H1 (cell line): ENCODE measurements at regions not wholly inside any gene's neighbourhood (a gene's known extent, or its start where the extent isn't known, plus 50 kb on each side); places are given as distances from the start of the nearest gene placed in this dataset.

Experiments used
- ASH2L ChIP-seq: fragments of 200-600, 300-600 bp; sonication (generic); IDR thresholded peaks from one replicate; pipeline ENCODE4 v1.7.1; 2017; ENCODE audit warnings: low read length
- CHD1 ChIP-seq: IDR thresholded peaks from 2 replicates; pipeline ENCODE4 v1.6.1; 2012; ENCODE audit warnings: low read depth, low read length, improper control_type of control experiment
- HDAC2 ChIP-seq, 2 experiments: fragments of 300-600 bp in 1 of 2; sonication (generic) in 1 of 2; IDR thresholded peaks; 2 replicates each; pipeline ENCODE4 v1.6.1; 2011 to 2012; ENCODE audit warnings: low read depth in 2 of 2, low read length in 2 of 2, mild to moderate bottlenecking in 2 of 2, moderate library complexity in 2 of 2, borderline replicate concordance in 1 of 2, inconsistent platforms in 1 of 2
- JUND ChIP-seq: IDR thresholded peaks from 2 replicates; pipeline ENCODE4 v1.6.1; 2011; ENCODE audit warnings: mild to moderate bottlenecking, improper control_type of control experiment, low read length
- TF ChIP-seq, protein P1 (sequence below): fragments of 300-600 bp; sonication (generic); IDR thresholded peaks from 2 replicates; pipeline ENCODE4 v1.7.1; 2012; ENCODE audit warnings: low read length, moderate library complexity, mild to moderate bottlenecking, inconsistent platforms; ENCODE audit not compliant: insufficient replicate concordance

DNA sequence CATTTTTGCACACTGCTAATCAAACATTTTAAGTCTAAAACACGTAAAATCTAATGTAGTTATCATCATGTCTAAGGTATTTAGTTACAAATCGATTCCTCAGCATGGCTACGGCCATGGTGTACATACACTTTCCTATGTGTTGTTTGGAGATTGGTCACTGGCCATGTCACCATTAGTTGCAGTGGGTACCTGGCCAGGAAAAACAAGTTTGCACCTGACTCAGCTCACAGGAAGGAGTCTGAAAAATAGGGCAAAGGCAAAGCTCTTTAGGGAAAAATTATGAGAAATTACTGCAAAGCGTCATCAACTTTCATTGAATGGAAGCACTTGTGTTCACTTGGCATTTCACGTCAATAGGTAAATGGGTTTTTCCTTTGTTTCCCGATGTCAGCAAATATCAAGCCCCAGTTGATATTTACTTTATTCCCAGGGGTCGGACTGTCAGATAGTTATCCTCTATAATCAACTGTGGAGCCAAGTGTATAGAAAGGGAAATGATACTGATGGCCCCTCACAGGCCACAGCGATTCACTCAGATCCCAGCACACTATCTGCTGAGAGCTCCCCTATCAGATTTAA, 626.0 kb upstream of the ADAMTS16 start (continued):
- TF ChIP-seq, protein P1, sequence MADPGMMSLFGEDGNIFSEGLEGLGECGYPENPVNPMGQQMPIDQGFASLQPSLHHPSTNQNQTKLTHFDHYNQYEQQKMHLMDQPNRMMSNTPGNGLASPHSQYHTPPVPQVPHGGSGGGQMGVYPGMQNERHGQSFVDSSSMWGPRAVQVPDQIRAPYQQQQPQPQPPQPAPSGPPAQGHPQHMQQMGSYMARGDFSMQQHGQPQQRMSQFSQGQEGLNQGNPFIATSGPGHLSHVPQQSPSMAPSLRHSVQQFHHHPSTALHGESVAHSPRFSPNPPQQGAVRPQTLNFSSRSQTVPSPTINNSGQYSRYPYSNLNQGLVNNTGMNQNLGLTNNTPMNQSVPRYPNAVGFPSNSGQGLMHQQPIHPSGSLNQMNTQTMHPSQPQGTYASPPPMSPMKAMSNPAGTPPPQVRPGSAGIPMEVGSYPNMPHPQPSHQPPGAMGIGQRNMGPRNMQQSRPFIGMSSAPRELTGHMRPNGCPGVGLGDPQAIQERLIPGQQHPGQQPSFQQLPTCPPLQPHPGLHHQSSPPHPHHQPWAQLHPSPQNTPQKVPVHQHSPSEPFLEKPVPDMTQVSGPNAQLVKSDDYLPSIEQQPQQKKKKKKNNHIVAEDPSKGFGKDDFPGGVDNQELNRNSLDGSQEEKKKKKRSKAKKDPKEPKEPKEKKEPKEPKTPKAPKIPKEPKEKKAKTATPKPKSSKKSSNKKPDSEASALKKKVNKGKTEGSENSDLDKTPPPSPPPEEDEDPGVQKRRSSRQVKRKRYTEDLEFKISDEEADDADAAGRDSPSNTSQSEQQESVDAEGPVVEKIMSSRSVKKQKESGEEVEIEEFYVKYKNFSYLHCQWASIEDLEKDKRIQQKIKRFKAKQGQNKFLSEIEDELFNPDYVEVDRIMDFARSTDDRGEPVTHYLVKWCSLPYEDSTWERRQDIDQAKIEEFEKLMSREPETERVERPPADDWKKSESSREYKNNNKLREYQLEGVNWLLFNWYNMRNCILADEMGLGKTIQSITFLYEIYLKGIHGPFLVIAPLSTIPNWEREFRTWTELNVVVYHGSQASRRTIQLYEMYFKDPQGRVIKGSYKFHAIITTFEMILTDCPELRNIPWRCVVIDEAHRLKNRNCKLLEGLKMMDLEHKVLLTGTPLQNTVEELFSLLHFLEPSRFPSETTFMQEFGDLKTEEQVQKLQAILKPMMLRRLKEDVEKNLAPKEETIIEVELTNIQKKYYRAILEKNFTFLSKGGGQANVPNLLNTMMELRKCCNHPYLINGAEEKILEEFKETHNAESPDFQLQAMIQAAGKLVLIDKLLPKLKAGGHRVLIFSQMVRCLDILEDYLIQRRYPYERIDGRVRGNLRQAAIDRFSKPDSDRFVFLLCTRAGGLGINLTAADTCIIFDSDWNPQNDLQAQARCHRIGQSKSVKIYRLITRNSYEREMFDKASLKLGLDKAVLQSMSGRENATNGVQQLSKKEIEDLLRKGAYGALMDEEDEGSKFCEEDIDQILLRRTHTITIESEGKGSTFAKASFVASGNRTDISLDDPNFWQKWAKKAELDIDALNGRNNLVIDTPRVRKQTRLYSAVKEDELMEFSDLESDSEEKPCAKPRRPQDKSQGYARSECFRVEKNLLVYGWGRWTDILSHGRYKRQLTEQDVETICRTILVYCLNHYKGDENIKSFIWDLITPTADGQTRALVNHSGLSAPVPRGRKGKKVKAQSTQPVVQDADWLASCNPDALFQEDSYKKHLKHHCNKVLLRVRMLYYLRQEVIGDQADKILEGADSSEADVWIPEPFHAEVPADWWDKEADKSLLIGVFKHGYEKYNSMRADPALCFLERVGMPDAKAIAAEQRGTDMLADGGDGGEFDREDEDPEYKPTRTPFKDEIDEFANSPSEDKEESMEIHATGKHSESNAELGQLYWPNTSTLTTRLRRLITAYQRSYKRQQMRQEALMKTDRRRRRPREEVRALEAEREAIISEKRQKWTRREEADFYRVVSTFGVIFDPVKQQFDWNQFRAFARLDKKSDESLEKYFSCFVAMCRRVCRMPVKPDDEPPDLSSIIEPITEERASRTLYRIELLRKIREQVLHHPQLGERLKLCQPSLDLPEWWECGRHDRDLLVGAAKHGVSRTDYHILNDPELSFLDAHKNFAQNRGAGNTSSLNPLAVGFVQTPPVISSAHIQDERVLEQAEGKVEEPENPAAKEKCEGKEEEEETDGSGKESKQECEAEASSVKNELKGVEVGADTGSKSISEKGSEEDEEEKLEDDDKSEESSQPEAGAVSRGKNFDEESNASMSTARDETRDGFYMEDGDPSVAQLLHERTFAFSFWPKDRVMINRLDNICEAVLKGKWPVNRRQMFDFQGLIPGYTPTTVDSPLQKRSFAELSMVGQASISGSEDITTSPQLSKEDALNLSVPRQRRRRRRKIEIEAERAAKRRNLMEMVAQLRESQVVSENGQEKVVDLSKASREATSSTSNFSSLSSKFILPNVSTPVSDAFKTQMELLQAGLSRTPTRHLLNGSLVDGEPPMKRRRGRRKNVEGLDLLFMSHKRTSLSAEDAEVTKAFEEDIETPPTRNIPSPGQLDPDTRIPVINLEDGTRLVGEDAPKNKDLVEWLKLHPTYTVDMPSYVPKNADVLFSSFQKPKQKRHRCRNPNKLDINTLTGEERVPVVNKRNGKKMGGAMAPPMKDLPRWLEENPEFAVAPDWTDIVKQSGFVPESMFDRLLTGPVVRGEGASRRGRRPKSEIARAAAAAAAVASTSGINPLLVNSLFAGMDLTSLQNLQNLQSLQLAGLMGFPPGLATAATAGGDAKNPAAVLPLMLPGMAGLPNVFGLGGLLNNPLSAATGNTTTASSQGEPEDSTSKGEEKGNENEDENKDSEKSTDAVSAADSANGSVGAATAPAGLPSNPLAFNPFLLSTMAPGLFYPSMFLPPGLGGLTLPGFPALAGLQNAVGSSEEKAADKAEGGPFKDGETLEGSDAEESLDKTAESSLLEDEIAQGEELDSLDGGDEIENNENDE = no peak
- no peak for TF ChIP-seq ASH2L
- TF ChIP-seq CHD1 = no peak
- no peak for TF ChIP-seq HDAC2 (IDR thresholded peaks at IDR 0.05; ENCODE audit: borderline replicate concordance in 1 of 2, low read depth in 2 of 2, low read length in 2 of 2)
- no peak for TF ChIP-seq JUND
